ENCODE measurements at regions not wholly inside any gene's neighbourhood (a gene's known extent, or its start where the extent isn't known, plus 50 kb on each side); places are given as distances from the start of the nearest gene placed in this dataset.

GRCh38 chr3:159922193-159922840 is 66.3 kb upstream of the IL12A start:
- no peak for DNase-seq

- DNase-seq, result no peak
These were observed 65.7 kb upstream of the IL12A start for GRCh38 chr3:159922861-159923312.

GRCh38 chr3:159923336-159923735 is 65.3 kb upstream of the IL12A start:
- DNase-seq, result no peak

GRCh38 chr3:159923956-159924355 is 64.7 kb upstream of the IL12A start:
- DNase-seq, result no peak

- no peak for DNase-seq
These were observed 64.2 kb upstream of the IL12A start for GRCh38 chr3:159924411-159924810.

- no peak for DNase-seq
These were observed 63.4 kb upstream of the IL12A start for GRCh38 chr3:159925248-159925647.

- DNase-seq, result no peak
These were observed 62.1 kb upstream of the IL12A start for GRCh38 chr3:159926573-159926972.

- DNase-seq, result no peak
These were observed 60.6 kb upstream of the IL12A start for GRCh38 chr3:159928071-159928491.

GRCh38 chr3:159928666-159929065 is 60.0 kb upstream of the IL12A start:
- DNase-seq, result no peak

GRCh38 chr3:159929171-159930141 is 59.2 kb upstream of the IL12A start:
- DNase-seq, result no peak

GRCh38 chr3:159934216-159934615 is 54.4 kb upstream of the IL12A start:
- DNase-seq, result no peak

- no peak for DNase-seq
These were observed 52.1 kb upstream of the IL12A start for GRCh38 chr3:159936541-159936940.

GRCh38 chr3:159937561-159938166 is 51.0 kb upstream of the IL12A start:
- no peak for DNase-seq

GRCh38 chr3:159938714-159939113 is 49.9 kb upstream of the IL12A start:
- DNase-seq, result no peak

Measured in activated CD4-positive, alpha-beta T cell treated with anti-CD3 and anti-CD28 coated beads, Interleukin-2, amount 50 U/mL, for 1 hour (primary cell).